Forelimb muscle (tissue), 1 donor: ENCODE measurements at regions not wholly inside any gene's neighbourhood (a gene's known extent, or its start where the extent isn't known, plus 50 kb on each side); places are given as distances from the start of the nearest gene placed in this dataset.
"Not testable (repeated sequence)": the region's sequence is repeated elsewhere in the genome, so short reads cannot be mapped to it uniquely, and the experiment has no call there.

Experiments
- DNase-seq: peaks from one replicate; pipeline ENCODE4 v3.0.0-alpha.2; 2013; ENCODE audit warnings: low read depth

DNA sequence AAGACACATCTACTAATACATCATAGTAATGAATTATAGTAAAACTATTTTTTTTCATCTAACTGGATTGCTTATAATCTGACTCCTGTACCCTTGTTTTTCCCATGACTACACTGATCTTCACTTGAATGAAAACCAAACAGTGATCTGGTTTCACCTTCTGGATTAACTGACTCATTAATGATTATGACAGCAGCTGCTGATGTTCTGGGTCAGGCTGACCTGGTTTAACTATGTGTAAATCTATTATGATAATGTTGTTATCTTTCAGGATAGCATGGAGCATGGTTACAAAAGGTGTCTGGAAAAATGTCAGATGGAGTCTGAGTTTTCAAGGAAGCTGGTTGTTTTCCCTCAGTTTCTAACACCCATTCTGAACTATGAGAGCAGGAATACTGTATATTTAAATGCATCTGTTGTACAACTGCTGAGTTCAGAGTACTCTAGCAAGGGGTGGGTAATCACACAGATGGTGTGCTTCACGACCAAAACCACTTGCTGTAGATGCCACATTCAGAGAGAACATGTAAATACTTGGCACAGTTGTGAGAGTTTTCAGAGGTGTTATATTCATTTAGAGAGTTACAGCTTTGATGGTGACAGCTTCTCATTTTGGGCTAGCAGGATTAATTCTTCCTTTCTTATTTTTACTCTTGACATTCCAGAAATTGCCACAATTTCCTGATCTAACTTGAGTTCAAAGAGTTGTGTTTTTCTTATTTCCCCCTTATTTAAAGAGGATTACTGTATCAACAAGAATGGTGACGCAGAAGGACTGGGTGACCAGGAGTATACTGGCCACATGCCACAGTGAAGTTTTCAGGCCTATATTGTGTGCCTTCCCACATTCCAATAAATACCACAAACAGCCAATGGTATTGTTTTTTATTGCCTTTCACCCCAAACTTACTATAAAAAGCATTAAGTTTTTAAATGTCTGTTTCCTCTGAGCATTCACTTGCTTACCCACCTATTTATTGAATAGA is 249.7 kb upstream of the TET2 start:
- no peak for DNase-seq

DNA sequence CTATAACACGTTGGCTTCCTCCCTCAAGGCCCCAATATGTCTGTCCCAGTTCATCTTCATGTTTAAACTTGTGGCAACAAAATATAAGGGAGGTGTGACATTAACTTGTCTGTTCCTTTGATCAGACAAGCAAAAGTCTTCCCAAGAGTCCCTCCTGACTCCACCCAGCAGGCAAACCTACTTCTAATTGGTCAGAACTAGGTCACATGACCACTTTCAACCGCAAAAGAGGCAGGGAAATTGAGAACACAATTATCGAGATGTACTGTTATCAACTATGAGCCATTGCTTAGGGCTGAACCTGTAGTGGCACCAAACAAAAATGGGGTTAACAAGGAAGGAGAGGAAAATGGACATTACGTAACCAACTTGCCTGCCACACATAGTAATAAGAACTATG is 246.8 kb upstream of the TET2 start:
- no peak for DNase-seq

DNA sequence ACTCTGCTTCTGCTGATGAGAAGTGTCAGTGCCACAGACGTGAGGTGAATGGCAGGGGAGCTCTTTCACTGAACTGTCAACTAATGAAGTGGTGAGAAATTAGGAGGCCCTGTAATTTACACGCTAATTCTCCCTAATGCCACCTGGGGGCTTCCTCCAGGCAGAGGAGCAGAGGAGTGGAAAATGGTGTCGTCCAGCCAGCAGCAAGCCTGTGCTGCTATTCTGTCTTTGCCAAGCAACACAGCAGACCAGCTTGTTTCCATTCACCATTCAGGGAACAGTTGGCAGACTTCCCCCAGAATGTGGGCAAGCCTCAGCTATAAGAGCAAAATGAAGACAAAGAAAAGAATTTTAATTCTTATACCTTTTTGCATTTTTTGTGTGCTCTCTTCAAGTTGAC is 245.2 kb upstream of the TET2 start:
- peak; percentile 13 for DNase-seq

DNA sequence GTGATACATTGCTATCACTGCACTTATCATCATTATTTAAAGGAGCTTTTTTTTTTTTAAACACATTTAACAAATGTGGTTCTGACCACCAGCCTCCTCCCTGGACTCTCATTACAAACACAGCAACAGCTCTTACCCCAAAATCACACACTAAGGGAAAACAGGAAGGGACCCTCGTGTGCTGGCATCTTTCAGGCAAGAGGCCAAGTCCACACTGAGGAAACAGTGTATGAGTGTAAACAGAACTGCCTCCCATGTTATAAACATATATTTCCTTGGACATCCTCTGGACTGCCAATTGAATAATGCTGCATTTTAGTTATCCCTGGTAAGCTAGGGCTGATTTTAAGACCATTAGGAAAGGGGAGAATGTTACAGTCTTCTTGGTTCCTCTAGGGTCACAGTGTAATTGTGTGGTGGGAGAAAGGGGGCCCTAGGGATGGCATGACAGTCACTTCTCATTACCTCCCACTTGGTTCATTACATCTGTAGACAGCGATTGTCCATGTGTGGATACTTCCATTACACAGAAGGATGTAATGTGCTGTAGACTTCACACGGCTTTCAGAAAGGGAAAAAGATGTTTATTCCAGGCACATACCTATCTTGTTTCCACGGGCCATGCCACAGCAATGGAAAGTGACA is 244.6 kb upstream of the TET2 start:
- DNase-seq = no peak

DNA sequence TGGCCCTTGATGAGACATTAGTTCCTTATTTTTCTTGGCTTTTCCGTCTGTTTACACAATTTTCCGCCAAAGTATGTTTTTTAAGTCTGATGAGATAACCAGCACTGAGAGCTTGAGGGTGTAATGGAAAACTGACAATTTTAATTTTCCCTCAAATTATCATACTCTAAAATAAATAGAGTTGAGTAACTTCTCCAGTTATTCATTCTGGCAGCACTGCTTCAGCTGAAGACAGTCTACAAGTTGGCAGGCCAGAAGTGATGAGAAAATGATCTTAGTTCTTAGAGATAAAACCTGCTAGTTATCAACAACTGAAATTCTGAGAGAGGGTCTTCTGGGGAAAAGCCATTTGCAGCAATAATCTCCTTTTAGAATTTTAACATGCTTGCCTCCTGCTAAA is 241.6 kb upstream of the TET2 start:
- no peak for DNase-seq

DNA sequence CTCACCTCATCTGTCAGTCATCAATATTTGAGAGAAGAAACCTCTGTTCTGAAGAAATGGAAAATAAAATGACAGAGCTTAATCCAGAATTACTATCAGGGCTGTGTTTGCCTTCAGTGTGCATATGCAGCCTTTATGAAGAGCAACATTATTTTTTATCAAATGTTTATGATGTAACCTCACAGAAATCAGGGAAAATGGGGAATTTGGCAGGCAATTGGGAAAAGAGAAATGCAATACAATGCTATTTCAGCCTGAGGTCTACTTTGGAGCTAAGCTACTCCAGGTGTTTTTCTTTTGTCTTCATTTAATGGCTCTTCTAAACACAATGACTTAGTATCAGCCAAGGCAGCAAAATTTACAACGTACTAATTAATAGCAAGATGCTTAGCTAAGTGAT is 241.1 kb upstream of the TET2 start:
- DNase-seq = no peak

DNA sequence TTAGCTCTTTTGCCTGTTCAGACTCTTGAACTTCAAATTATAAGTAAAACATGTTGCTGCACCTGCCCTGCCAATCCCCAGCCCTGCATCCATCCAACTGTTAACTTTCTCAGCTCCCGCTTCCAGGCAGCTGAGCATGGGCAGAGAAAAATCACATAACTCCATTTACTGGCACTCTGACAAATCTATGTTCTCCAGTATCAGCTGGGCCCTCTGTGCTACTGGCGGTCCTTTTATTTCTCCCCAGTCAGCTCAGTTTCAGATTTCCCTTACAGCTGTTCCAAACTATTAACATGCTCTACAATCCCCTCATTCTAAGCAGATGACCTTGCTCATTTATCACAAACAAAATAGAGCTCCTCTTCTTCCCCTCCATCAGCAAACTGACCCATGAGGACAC is 240.4 kb upstream of the TET2 start:
- DNase-seq = peak; percentile 19

DNA sequence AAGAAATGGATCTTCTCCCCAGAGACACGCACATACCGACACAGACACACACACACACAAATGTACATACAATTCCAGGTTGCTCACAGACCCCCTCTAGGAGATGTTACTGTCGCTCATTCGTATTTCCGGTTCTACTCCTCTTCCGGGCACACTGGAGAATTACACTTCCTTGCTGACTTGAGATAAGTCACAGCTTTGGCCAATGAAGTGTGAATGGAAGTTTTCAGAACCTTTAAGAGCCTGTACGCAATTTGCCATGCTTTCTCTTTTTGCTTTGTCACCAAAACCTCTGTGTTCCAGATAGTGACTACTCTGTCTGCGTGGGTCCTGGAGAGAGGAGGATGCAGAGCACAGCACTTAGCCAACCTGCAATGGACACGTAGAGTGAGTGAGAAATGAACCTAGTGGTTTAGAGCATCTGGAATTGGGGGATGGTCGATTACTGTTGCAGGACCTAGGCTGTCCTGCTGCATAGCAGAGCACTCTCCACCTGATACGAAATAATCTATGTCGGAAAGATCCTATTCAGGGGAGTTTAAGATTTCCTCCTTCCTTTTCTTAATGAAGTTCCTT is 239.5 kb upstream of the TET2 start:
- no peak for DNase-seq

DNA sequence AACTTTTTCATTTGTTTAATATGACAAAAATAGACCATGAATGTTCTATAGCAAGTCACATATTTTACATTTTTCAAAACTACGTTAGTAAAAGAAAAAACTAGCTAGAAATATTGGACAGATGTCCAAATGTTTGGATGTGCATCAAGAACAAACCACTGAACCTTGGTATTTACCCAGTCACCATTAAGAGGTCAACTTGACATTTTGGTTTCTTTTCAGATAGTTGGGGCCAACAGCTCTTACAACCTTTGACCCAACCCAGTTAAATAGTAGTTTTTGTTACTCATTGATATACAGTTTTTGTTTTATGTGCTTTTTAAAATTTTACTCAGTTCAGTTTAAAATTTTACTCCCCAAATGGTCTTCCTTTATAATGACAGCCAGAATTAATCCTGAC is 238.7 kb upstream of the TET2 start:
- no peak for DNase-seq

DNA sequence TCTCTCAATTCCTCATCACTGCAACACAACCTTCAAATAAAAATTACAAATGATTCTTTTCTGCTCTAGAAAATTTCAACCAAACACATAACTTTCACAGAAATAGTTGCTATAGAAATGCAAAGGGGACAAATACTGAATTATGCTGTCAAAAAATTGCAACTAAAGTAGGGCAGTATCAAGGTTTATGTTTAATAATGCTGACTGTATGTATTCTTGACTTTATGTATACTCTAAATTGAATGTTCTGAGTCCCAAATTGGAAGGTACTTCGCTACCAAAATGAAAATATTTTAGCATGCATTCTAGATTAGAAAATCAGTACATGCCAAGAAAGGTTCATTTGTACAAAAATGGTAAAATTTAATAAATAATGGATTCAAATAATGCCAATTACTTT is 237.3 kb upstream of the TET2 start:
- DNase-seq = no peak

DNA sequence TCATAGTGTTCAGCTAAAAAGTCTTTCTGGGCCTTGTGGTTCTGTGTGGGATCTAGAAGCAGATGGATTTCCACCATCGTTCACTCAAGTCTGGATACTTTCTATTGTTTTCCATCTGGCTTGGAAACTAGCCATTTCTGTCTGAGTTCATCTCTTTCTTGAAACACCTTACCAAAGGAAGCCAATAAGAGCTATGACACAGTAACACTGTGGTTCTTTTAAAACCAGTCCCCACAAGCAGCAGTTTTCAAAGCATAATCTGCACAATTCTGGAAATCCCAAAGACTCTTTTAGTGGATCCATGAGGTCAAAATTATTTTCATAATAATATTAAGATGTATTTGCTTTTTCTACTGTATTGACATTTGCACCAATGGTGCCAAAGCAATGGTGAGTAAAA is 234.2 kb upstream of the TET2 start:
- DNase-seq = no peak

DNA sequence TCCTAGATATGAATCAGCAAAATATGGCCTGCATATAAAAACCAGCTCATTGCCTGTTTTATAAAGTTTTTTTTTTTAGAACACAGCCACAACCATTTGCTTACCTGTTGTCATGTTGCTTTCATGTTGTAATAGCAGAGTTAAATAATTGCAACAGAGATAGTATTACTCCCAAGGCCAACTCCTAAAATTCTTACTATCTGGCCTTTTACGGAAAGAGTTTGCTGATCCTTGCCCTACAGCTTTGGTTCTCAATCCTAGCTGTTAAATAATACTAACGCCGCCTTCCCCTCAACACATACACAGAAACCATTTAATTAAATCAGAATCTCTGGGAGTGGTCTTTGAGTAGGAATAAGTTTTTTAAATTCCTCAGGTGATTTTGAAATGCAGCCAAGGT is 231.3 kb upstream of the TET2 start:
- DNase-seq = no peak

DNA sequence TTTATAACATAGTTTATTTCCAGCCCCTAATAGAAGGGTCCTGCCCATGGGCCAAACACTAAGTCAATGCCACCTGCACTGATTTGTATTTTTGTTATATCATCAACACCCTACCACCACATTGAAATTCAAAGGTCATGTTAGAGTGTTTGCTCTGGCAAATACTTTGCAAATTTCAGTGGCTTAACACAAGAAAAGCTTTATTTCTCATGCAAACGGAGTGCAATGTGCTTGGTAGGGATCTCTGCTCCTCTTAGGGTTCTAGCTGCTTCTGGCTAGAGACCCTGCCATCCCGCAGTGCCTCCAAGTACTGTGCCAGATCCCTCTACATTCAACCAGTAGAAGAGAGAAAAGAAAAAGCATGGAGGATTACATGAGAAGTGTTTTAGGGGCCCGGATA is 230.8 kb upstream of the TET2 start:
- DNase-seq = no peak

DNA sequence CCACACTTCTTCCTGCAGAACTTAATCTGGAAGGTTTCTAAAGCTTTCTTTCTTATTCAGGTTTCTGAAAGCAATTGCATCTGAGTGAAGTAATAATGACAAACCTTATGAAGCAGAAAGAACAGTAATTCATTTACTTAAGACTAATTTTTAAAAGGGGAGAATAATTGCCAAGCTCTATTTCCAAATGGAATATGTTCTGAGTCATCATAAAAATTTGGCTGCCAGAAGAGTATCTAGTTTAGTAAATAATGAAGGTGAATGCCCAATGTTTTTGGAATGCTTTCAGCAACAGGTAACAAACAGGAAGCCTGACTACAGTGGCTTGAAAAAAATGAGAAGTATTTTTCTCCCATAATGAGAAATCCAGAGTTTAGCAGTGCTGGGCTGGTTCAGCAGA is 227.3 kb upstream of the TET2 start:
- DNase-seq = no peak

DNA sequence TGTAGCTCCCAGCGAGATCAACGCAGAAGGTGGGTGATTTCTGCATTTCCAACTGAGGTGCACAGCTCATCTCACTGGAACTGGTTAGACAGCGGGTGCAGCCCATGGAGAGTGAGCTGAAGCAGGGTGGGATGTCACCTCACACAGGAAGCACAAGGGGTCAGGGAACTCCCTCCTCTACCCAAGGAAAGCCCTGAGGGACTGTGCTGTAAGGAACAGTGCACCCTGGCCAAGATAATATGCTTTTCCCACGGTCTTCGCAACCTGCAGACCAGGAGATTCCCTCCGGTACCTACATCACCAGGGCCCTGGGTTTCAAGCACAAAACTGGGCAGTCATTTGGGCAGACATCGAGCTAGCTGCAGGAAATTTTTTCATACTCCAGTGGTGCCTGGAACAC is 216.4 kb upstream of the TET2 start:
- DNase-seq = no peak

DNA sequence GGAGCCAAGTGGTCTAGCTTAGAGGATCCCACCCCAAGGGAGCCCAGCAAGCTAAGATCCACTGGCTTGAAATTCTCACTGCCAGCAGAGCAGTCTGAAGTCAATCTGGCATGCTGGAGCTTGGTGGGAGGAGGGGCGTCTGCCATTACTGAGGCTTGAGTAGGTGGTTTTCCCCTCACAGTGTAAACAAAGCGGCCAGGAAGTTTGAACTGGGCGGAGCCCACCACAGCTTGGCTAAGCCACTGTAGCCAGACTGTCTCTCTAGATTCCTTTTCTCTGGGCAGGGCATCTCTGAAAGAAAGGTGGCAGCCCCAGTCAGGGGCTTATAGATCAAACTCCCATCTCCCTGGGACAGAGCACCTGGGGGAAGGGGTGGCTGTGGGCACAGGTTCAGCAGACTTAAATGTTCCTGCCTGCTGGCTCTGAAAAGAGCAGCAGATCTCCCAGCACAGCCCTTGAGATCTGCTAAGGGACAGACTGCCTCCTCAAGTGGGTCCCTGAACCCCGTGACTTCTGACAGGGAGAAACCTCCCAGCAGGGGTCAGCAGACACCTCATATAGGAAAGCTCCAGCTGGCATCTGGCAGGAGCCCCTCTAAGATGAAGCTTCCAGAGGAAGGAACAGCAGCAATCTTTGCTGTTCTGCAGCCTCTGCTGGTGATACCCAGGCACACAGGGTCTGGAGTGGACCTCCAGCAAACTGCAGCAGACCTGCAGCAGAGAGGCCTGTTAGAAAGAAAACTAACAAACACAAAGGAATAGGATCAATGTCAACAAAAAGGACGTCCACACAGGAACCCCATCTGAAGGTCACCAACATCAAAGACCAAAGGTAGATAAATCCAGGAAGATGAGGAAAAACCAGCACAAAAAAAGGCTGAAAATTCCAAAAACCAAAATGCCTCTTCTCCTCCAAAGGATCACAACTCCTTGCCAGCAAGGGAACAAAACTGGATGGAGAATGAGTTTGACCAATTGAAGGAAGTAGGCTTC is 215.6 kb upstream of the TET2 start:
- not testable (repeated sequence) for DNase-seq

DNA sequence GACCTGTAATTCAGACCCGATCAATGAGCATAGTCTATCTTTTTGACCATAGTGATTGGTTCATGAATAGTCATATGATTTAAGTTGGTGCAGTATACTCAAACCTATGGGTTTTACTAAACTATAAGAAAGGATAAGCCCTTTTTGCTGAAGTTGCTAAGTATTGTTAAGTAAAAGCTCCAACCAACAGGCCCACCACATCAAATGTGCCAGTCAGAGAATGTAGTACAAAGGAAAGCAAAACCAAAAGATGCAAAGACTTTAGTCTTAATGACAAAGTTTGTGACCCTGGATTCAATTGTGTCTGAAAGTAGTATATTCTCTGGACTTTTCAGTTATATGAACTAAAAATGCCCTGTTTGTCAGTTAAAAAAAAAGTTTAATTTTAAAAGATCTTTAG is 208.1 kb upstream of the TET2 start:
- no peak for DNase-seq

DNA sequence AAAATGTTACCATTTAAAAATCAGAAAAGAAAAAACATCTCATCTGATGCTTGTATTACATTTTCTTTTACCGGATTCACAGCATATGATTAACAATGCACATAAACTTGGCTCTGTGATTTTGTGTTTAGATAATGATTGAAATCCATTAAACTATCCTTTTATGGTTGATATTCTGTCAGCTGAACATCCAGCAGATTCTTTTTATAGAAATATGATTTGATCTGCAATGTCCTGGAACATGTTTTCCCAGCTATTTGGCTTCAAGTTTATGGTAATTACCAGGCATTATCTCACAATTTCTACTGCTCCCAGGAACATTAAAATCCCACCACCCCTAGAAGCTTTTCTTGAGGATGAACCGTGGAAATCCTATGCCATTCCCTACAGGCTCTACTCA is 205.7 kb upstream of the TET2 start:
- DNase-seq = no peak

DNA sequence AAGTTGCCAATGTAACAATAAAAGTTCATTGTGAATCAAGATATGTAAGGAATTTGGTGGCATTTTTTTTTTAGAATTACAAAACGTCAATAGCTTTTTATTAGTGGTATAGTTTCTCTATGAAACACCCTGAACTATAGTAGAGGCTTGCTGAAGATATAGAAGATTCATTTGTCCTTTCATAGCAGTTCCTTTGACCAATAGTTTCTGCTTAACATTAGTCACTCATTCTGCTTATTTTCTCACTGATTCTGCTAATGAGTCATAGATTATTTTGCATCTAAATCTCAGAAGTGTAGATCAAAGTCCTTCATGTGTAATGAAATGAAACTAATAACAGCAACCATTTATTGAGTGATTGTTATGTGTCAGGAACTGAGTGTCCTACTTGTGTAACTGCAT is 205.0 kb upstream of the TET2 start:
- DNase-seq = no peak

DNA sequence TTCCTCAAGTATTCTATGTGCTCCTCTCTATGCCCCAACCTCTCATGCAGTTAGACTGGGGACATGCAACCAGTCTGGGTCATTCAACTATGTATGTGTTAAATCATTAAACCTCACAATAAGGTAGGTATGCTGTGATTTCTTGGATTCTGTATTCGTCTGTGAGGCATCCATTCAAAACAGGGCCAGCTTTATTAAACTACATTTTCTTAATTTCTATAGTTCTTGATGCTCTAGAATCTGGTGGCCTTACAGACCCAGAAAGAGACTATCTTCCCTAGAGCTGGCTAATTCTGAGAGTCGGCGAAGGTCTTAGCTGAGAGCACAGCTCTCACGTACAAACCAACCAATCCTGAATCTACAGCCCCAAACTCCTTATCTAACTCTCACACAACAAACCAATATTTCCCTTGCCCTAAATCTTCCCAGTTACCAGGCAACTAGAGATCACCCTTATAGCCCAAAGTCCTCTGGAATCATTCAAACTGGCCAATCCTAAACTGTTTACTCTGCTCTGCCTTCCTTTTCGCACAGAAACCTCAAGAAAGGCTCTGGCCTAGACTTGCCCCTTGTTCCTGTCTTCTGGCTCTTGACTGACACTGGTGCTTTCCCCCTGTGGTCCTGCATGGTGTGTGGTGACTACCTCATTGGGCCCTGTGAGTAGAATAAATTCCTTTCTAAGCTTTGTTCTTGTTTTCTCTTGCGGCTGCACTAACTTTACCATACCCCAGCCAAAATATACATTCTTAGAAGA is 203.5 kb upstream of the TET2 start:
- DNase-seq = no peak

DNA sequence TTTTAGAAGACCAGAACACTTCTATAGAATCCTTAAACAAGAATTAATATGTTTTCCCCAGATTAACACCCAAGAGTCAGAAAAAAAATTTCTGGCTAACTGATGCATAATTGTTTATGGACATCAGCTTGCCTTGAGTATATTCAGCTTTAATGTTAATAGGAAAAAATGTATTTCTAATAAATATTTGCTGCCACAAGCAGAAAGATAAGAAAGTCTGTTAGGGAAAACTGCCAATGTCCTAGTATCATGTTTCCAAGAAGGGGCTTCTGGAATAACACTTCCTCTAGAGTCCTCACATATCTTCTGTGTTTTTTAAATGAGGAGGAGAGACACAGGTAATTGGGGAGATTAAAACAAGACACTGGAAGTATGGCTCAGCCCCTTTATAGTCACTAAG is 202.1 kb upstream of the TET2 start:
- DNase-seq = no peak
